OCI-LY7 (cell line): ENCODE measurements at regions not wholly inside any gene's neighbourhood (a gene's known extent, or its start where the extent isn't known, plus 50 kb on each side); places are given as distances from the start of the nearest gene placed in this dataset.

ENCODE experiments used
- BruUV-seq: library from RNA; stranded (reverse); fragments of 400-500 nt; replicated peaks from 2 replicates; lab custom pipeline; 2021; lab: Mats Ljungman, UMichigan
- CTCF ChIA-PET: fragments of 300-600 bp; sonication (Branson Sonifier 250); formaldehyde crosslinking; loops from one replicate; lab custom pipeline; 2022; ENCODE audit warnings: antibody characterized with exemption; ENCODE audit not compliant: unreplicated experiment; lab: Charles Lee
- POLR2A ChIA-PET: fragments of 300-600 bp; sonication (Branson Sonifier 250); formaldehyde crosslinking; loops from one replicate; lab custom pipeline; 2022; ENCODE audit warnings: antibody characterized with exemption; lab: Charles Lee
- DNase-seq: peaks from one replicate; pipeline ENCODE4 v3.0.0-alpha.2; 2015; ENCODE audit warnings: low spot score
- H2AFZ ChIP-seq: fragments of 200-600 bp; sonication (generic), shearing (Covaris generic); 2 replicates; pipeline ENCODE4 v1.6.1; 2014; ENCODE audit warnings: mild to moderate bottlenecking, antibody characterized with exemption, low read length, moderate library complexity
- H3K27ac ChIP-seq: fragments of 200-600 bp; sonication (generic); 2 replicates; pipeline ENCODE4 v1.5.1; 2014; ENCODE audit warnings: mixed run types, low read depth, mild to moderate bottlenecking, moderate library complexity, low read length, inconsistent platforms; ENCODE audit not compliant: poor library complexity, severe bottlenecking
- H3K36me3 ChIP-seq: fragments of 200-600 bp; sonication (generic); 2 replicates; pipeline ENCODE4 v1.6.1; 2014; ENCODE audit warnings: mild to moderate bottlenecking, antibody characterized with exemption, low read length, moderate library complexity, mixed read lengths; ENCODE audit not compliant: insufficient read depth
- H3K4me1 ChIP-seq: fragments of 200-600 bp; sonication (generic); 2 replicates; pipeline ENCODE4 v1.5.1; 2014; ENCODE audit warnings: mild to moderate bottlenecking, low read length; ENCODE audit not compliant: insufficient read depth, poor library complexity, severe bottlenecking
- H3K4me2 ChIP-seq: fragments of 200-600 bp; sonication (generic); 2 replicates; pipeline ENCODE4 v1.6.1; 2014; ENCODE audit warnings: mild to moderate bottlenecking, low read length
- H3K4me3 ChIP-seq: fragments of 200-600 bp; sonication (generic); 2 replicates; pipeline ENCODE4 v1.5.1; 2014; ENCODE audit warnings: mild to moderate bottlenecking, low read depth, low read length; ENCODE audit not compliant: poor library complexity, severe bottlenecking
- H3K79me2 ChIP-seq: fragments of 200-600 bp; sonication (generic); 2 replicates; pipeline ENCODE4 v1.6.1; 2016; ENCODE audit warnings: low read depth, mild to moderate bottlenecking, low read length, moderate library complexity, mixed read lengths; ENCODE audit not compliant: insufficient read depth
- H3K9me2 ChIP-seq: fragments of 200-600 bp; sonication (generic); 2 replicates; pipeline ENCODE4 v1.6.1; 2016; ENCODE audit warnings: mild to moderate bottlenecking, low read length, mixed read lengths; ENCODE audit not compliant: insufficient read depth
- H3K9me3 ChIP-seq: fragments of 200-600 bp; sonication (generic); 2 replicates; pipeline ENCODE4 v1.6.1; 2014; ENCODE audit warnings: mild to moderate bottlenecking, mixed run types, low read length, mixed read lengths
- H4K20me1 ChIP-seq: fragments of 200-600 bp; sonication (generic); 2 replicates; pipeline ENCODE4 v1.6.1; 2014; ENCODE audit warnings: mild to moderate bottlenecking, antibody characterized with exemption, low read length, moderate library complexity, mixed read lengths; ENCODE audit not compliant: insufficient read depth
- CTCF ChIP-seq: fragments of 200-600 bp; sonication (generic); conservative IDR thresholded peaks from 2 replicates; pipeline ENCODE4 v1.5.1; 2014; ENCODE audit warnings: mild to moderate bottlenecking, antibody characterized with exemption, low read length, moderate library complexity, mixed read lengths
- EZH2phosphoT487 ChIP-seq: fragments of 200-600 bp; sonication (generic); IDR thresholded peaks from 2 replicates; pipeline ENCODE4 v1.6.1; 2018; ENCODE audit warnings: low read depth, borderline replicate concordance, mild to moderate bottlenecking, mixed run types, antibody characterized with exemption, low read length, moderate library complexity, mixed read lengths
- intact Hi-C: fragments of 100-400 bp; cut with micrococcal nuclease; formaldehyde crosslinking; loops from one replicate; pipeline ENCODE4 v1.10.0; 2022; ENCODE audit not compliant: unreplicated experiment

DNA sequence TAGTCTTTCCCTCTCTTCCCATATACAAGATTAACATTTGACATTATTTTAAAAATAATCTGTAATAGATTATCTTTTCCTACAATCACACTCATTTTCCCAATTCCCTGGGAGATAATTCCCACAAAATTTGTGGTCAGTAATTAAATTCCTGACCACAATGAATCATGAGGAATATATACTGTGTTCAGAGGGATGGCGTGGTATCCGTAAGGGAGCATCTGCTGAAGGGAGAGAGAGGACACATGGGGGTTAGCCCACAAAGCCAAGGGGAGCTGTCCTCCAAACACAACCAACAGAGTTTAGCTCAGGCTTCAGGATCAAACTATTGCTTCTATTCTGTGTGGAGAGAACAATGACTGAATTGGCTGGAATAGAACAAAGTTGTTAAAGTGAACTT is 57.1 kb upstream of the PPP2R5A start:
- H3K27ac ChIP-seq, result no peak overlapping the region
- H2AFZ ChIP-seq, result no peak overlapping the region
- no peak overlapping the region for H3K4me3 ChIP-seq
- BruUV-seq, result no TSS peak
- H3K36me3 ChIP-seq, result no peaks in the 10 kb centered on the region
- no peak for DNase-seq
- H3K9me2 ChIP-seq, result no peaks in the 10 kb centered on the region
- H3K9me3 ChIP-seq, result no peaks in the 10 kb centered on the region
- intact Hi-C loops, result no loop called here
- ChIA-PET CTCF (no interaction called here), POLR2A (no interaction called here)
- no peaks in the 10 kb centered on the region for H3K4me1 ChIP-seq
- TF ChIP-seq CTCF (no peak), EZH2phosphoT487 (no peak)
- no peaks in the 10 kb centered on the region for H3K79me2 ChIP-seq
- H4K20me1 ChIP-seq, result no peaks in the 10 kb centered on the region
- no peak overlapping the region for H3K4me2 ChIP-seq

GRCh38 chr1:212228591-212229119 is 56.6 kb upstream of the PPP2R5A start:
- no peaks in the 10 kb centered on the region for H3K79me2 ChIP-seq
- no peaks in the 10 kb centered on the region for H3K9me2 ChIP-seq
- ChIA-PET CTCF (no interaction called here), POLR2A (no interaction called here)
- no TSS peak for BruUV-seq
- no peak for DNase-seq
- no peaks in the 10 kb centered on the region for H3K36me3 ChIP-seq
- H2AFZ ChIP-seq, result no peak overlapping the region
- no peak overlapping the region for H3K27ac ChIP-seq
- intact Hi-C loops, result no loop called here
- no peak overlapping the region for H3K4me3 ChIP-seq
- H3K4me1 ChIP-seq, result no peaks in the 10 kb centered on the region
- H3K4me2 ChIP-seq, result no peak overlapping the region
- no peaks in the 10 kb centered on the region for H4K20me1 ChIP-seq
- H3K9me3 ChIP-seq, result no peaks in the 10 kb centered on the region
- no peak for TF ChIP-seq EZH2phosphoT487
- no peak for TF ChIP-seq CTCF

DNA sequence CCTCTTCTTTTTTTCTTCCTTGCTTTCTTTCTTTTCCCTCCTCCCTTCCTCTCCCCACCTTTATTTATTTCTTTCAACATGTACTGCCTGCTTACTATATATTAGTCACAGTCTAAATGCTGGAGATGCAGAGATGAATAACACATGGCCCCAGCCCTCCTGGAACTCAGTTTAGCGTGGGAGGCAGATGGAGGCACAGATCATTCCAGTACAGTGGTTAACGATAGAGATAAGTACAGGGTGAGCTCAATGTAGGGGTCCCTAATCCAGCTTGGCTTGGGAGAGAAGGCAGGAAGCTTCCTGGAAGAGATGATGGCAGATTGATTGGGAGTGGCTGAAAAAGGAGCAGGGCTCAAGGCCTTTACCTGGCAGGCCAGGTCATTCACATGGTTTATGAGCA is 55.6 kb upstream of the PPP2R5A start:
- POLR2A ChIA-PET, result no interaction called here

More for the DNA sequence above, 55.6 kb upstream of the PPP2R5A start:
- Histone ChIP-seq H2AFZ (no peak overlapping the region), H3K4me3 (no peak overlapping the region), H4K20me1 (no peaks in the 10 kb centered on the region), H3K36me3 (no peaks in the 10 kb centered on the region), H3K9me2 (no peaks in the 10 kb centered on the region), H3K9me3 (no peaks in the 10 kb centered on the region), H3K79me2 (no peaks in the 10 kb centered on the region), H3K4me2 (no peak overlapping the region), H3K27ac (no peak overlapping the region), H3K4me1 (no peaks in the 10 kb centered on the region)
- CTCF ChIA-PET, result no interaction called here
- no peak for DNase-seq
- no TSS peak for BruUV-seq
- no peak for TF ChIP-seq CTCF
- TF ChIP-seq EZH2phosphoT487, result no peak
- intact Hi-C loops, result no loop called here
